Common myeloid progenitor, CD34-positive (primary cell): ENCODE measurements at regions not wholly inside any gene's neighbourhood (a gene's known extent, or its start where the extent isn't known, plus 50 kb on each side); places are given as distances from the start of the nearest gene placed in this dataset.

ENCODE experiments used
- CTCF ChIA-PET: fragments of 350-600 bp; sonication (Branson Sonifier 250); formaldehyde crosslinking; loops from one replicate; lab custom pipeline; 2021; ENCODE audit warnings: antibody characterized with exemption; lab: Charles Lee
- POLR2A ChIA-PET: fragments of 350-600 bp; sonication (Branson Sonifier 250); formaldehyde crosslinking; loops from one replicate; lab custom pipeline; 2021; ENCODE audit warnings: antibody characterized with exemption; lab: Charles Lee
- DNase-seq, 3 donors: peaks; one replicate each; pipeline versions ENCODE4 v3.0.0 to v3.0.0-alpha.2; 2013
- H3K27ac ChIP-seq, 2 experiments: 1 replicate in 1 of 2; 2 replicates in 1 of 2; pipeline ENCODE4 v1.7.0; 2013; ENCODE audit warnings: inconsistent platforms in 2 of 2, low read length in 2 of 2, mild to moderate bottlenecking in 2 of 2, low read depth in 1 of 2, moderate library complexity in 1 of 2; ENCODE audit not compliant: severe bottlenecking in 2 of 2, insufficient read depth in 1 of 2, poor library complexity in 1 of 2
- H3K27me3 ChIP-seq, 5 experiments: replicated peaks in 2 of 5; 1 replicate in 3 of 5; 2 replicates in 2 of 5; pipeline versions ENCODE4 v1.6.1 to v1.7.0; 2013; ENCODE audit warnings: low read length in 4 of 5, mild to moderate bottlenecking in 2 of 5, moderate library complexity in 2 of 5, inconsistent platforms in 1 of 5; ENCODE audit not compliant: insufficient read depth in 5 of 5, control insufficient read depth in 4 of 5
- H3K36me3 ChIP-seq, 4 experiments: 1 replicate in 2 of 4; 2 replicates in 2 of 4; pipeline versions ENCODE4 v1.6.1 to v1.7.0; 2013; ENCODE audit warnings: low read length in 3 of 4, control low read depth in 1 of 4, mild to moderate bottlenecking in 1 of 4; ENCODE audit not compliant: control insufficient read depth in 4 of 4, insufficient read depth in 4 of 4
- H3K4me1 ChIP-seq, 4 experiments: 1 replicate in 3 of 4; 2 replicates in 1 of 4; pipeline versions ENCODE4 v1.6.1 to v1.7.1; 2013; ENCODE audit warnings: low read length in 3 of 4, mild to moderate bottlenecking in 3 of 4, control low read depth in 1 of 4, inconsistent platforms in 1 of 4, moderate library complexity in 1 of 4; ENCODE audit not compliant: control insufficient read depth in 4 of 4, insufficient read depth in 4 of 4; ENCODE audit errors: control extremely low read depth in 1 of 4
- H3K4me3 ChIP-seq, 7 experiments: 1 replicate in 4 of 7; 2 replicates in 3 of 7; pipeline versions ENCODE4 v1.5.1 to v1.7.0; 2013; ENCODE audit warnings: mild to moderate bottlenecking in 7 of 7, low read length in 6 of 7, moderate library complexity in 6 of 7, inconsistent platforms in 2 of 7, low read depth in 2 of 7, control low read depth in 1 of 7; ENCODE audit not compliant: insufficient read depth in 4 of 7, control insufficient read depth in 1 of 7; ENCODE audit errors: extremely low read depth in 1 of 7
- H3K9me3 ChIP-seq, 5 experiments: 1 replicate in 4 of 5; 2 replicates in 1 of 5; pipeline versions ENCODE4 v1.6.1 to v1.7.1; 2013; ENCODE audit warnings: low read length in 4 of 5, mild to moderate bottlenecking in 2 of 5, inconsistent platforms in 1 of 5, low read depth in 1 of 5, moderate library complexity in 1 of 5; ENCODE audit not compliant: control insufficient read depth in 4 of 5, insufficient read depth in 2 of 5; ENCODE audit errors: control extremely low read depth in 1 of 5
- WGBS: methylation state at CpG from one replicate; pipeline ENCODE4 v1.1.5; 2013; ENCODE audit not compliant: insufficient coverage; 5-methylcytosine and 5-hydroxymethylcytosine counted together

DNA sequence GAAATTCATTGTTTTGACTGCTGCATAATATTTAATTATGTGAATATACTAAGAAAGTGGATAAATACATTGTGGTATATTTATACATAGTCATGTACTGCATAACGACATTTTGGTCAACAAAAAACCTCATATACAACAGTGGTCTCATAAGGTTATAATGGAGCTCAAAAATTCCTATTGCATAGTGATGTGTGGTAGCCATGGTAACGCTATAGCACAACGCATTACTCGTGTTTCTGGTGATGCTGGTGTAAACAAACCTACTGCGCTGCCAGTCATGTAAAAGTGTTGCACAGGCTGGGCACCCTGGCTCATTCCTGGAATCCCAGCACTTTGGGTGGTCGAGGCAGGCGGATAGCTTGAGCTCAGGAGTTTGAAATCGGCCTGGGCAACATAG lies 52.6 kb upstream of the NHLH2 start:
- DNase-seq: no peak
- WGBS: 98% methylated on average over 7 of the region's 8 CpGs
- CTCF ChIA-PET: interaction anchor here (1.4 to 3.5 kb wide), 2 partner anchors 11 to 14 kb away, joined by 3 to 13 read pairs; no protein-coding TSS in a partner anchor
- H3K27ac ChIP-seq: no peak overlapping the region
- H3K27me3 ChIP-seq: no peaks in the 10 kb centered on the region
- H3K36me3 ChIP-seq: no peaks in the 10 kb centered on the region
- POLR2A ChIA-PET: interaction anchor here (0.6 kb wide), 1 partner anchor 11 kb away, joined by 7 read pairs; no protein-coding TSS in a partner anchor
- no peaks in the 10 kb centered on the region for H3K4me1 ChIP-seq
- H3K4me3 ChIP-seq: no peak overlapping the region
- H3K9me3 ChIP-seq: no peaks in the 10 kb centered on the region

DNA sequence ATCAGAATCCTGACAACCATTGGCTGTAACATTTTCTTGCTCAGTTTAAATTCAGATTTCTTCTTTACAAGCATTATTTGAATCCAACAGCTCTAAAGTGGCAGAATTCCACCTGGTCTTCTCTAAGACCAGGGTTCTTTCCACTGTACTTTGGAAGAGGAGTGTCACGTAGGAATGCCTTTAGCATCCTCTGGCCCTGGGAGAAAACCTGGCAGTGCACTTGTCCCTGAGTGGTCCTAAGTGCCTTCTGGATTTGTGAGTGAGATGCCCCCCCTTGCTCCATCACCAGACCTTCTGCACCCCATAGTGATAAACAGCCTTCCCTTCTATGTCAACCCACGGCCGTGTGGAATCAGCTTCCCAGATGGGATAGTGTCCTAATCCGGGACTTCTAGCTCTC lies 57.1 kb upstream of the NHLH2 start:
- Histone ChIP-seq H3K4me1 (peaks cover 8 to 19% (median 13%) of the 10 kb centered on the region in 4 experiments), H3K27ac (no peak overlapping the region), H3K27me3 (no peaks in the 10 kb centered on the region), H3K36me3 (no peaks in the 10 kb centered on the region), H3K4me3 (no peak overlapping the region), H3K9me3 (no peaks in the 10 kb centered on the region)
- POLR2A ChIA-PET: no interaction called here
- WGBS: 100% methylated on average over 1 of the region's 4 CpGs
- CTCF ChIA-PET: no interaction called here
- DNase-seq: no peak

- H3K9me3 ChIP-seq: no peaks in the 10 kb centered on the region
- peak overlapping the region in 2 of 7 experiments; percentile 15 to 55 for H3K4me3 ChIP-seq
- H3K27ac ChIP-seq: no peak overlapping the region
- ChIA-PET POLR2A (no interaction called here), CTCF (interaction anchor here (0.8 kb wide), 1 partner anchor 43 kb away, joined by 4 read pairs; no protein-coding TSS in a partner anchor)
- H3K36me3 ChIP-seq: no peaks in the 10 kb centered on the region
- peaks cover 8 to 19% (median 13%) of the 10 kb centered on the region in 4 experiments for H3K4me1 ChIP-seq
- no peaks in the 10 kb centered on the region for H3K27me3 ChIP-seq
- peak; percentile 23 to 70 (median 58) for DNase-seq
Measured at GRCh38 chr1:115900856-115901255, 59.9 kb upstream of the NHLH2 start.

DNA sequence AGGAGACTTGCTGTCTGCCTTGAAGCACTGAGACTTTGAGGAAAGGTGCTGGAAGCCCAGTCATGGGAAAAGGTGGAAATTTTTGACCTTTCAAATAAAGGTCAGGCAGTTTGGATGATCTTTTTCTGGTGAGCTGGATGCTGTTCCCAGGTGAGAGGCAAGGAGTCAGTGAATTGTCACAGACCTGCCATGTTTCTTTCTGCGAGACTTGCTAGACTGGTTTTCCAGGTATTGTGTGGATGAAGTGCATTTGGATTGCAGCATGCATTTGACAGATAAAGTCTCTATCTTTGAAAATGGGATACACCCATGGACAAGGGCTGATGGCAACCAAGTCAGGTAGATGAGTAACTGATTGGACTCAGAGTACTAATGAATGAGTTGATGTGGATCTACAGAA lies 65.7 kb upstream of the NHLH2 start:
- Histone ChIP-seq H3K27me3 (no peaks in the 10 kb centered on the region), H3K4me3 (no peak overlapping the region), H3K4me1 (peaks cover 2 to 15% (median 9%) of the 10 kb centered on the region in 4 experiments), H3K36me3 (no peaks in the 10 kb centered on the region), H3K9me3 (no peaks in the 10 kb centered on the region), H3K27ac (no peak overlapping the region)
- 100% methylated on average over 1 of the region's 1 CpG for WGBS
- no peak for DNase-seq
- ChIA-PET CTCF (no interaction called here), POLR2A (no interaction called here)

DNA sequence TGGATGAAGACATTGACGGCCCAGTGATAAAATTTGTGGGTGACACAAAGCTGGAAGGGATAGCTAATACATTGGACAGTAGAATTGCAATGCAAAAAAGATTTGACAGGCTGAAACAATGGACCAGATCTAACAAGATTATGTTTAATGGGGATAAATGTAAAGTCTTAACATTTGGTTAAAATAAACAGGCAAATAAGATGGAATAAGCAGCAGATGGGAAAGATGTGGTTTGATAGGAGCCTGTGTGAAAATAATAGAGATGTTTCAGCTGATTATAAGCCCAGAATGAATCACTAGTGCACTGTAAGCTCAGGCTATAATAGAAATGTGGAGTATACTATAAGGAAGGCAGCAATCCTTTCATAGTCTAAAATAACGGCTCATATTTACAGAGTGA lies 66.2 kb upstream of the NHLH2 start:
- no peaks in the 10 kb centered on the region for H3K36me3 ChIP-seq
- ChIA-PET POLR2A (no interaction called here), CTCF (no interaction called here)
- H3K9me3 ChIP-seq: no peaks in the 10 kb centered on the region
- H3K4me1 ChIP-seq: peaks cover 0 to 11% (median 4%) of the 10 kb centered on the region in 4 experiments
- no peak for DNase-seq
- no peak overlapping the region for H3K4me3 ChIP-seq
- no peaks in the 10 kb centered on the region for H3K27me3 ChIP-seq
- WGBS: 100% methylated on average over 1 of the region's 2 CpGs
- H3K27ac ChIP-seq: no peak overlapping the region

DNA sequence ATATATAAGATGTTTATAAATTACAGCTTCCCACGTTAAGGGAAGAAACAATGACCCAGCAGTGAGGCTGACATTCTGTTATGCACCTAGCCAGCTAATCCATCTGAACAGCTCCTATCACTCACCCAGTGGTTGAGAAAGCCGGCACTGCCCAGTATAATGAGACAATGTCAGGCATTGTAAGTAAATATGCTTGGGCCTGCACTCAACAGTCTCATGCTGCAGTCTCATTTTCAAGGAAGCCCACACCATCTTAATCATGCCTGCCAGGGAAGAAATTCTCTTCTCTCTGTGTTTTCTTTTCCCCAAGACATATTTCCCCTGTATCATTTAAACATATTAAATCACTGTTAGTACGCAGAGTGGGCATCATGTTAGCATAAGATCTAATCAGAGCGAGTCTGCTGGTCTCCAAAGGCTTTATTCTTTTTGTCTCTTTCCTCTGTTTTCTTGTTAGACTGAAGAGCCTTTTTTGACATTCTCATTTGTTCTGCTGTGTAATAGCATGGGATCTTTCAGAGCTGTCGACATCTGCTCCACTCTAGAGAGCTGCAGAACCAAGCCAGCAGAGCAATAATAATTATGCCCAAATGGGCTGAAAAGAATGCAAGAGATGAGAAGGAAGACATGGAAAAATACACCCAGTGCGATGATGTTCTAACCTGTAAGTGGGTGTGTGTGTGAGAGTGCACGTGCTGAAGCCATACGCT lies 67.6 kb upstream of the SLC22A15 start:
- Histone ChIP-seq H3K9me3 (no peaks in the 10 kb centered on the region), H3K27me3 (no peaks in the 10 kb centered on the region), H3K4me1 (peaks cover 0 to 11% (median 4%) of the 10 kb centered on the region in 4 experiments), H3K4me3 (no peak overlapping the region), H3K27ac (no peak overlapping the region), H3K36me3 (no peaks in the 10 kb centered on the region)
- ChIA-PET POLR2A (no interaction called here), CTCF (interaction anchor here (1.0 to 1.2 kb wide), 2 partner anchors 9 to 72 kb away, joined by 3 read pairs; no protein-coding TSS in a partner anchor)
- DNase-seq: no peak
- WGBS: 94% methylated on average over 7 of the region's 8 CpGs

DNA sequence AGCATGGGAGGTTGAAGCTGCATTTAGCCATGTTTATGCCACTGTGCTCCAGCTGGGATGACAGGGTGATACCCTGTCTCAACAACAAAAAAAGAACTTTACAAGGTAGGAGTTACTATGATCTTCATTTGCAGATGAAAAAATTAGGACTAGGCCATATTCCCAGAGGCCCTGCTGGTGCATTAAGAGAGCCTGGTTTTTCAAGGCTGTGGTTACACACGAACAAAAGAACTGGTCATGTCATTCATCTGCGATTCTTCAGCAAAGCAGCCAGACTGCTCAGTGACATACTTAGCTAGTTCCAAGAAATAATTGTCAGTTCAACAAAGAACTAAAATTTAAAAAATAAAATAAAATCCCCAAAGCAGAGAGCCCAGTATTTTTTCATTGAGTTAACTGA lies 66.1 kb upstream of the SLC22A15 start:
- peaks cover 0 to 11% (median 4%) of the 10 kb centered on the region in 4 experiments for H3K4me1 ChIP-seq
- H3K27me3 ChIP-seq: no peaks in the 10 kb centered on the region
- WGBS: 96% methylated on average over 2 of the region's 2 CpGs
- H3K4me3 ChIP-seq: no peak overlapping the region
- CTCF ChIA-PET: interaction anchor here (0.7 kb wide), 1 partner anchor 71 kb away, joined by 3 read pairs; no protein-coding TSS in a partner anchor
- POLR2A ChIA-PET: no interaction called here
- H3K27ac ChIP-seq: no peak overlapping the region
- H3K36me3 ChIP-seq: no peaks in the 10 kb centered on the region
- DNase-seq: no peak
- H3K9me3 ChIP-seq: no peaks in the 10 kb centered on the region
